ENCODE measurements at regions not wholly inside any gene's neighbourhood (a gene's known extent, or its start where the extent isn't known, plus 50 kb on each side); places are given as distances from the start of the nearest gene placed in this dataset.

DNA sequence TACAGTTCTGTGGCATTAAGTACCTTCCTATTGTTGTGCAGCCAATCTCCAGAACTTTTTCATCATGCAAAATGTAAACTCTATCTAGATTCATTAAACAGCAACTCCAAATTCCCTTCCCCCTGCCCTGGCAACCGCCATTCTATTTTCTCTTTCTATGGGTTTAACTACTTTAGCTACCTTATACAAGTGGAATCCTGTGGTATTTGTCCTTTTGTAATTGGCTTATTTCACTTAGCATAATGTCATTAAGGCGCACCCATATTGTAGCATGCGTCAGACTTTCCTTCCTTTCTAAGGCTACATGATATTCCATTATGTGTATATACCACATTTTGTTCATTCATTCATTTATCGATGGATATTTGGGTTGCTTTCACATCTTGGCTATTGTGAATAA, 142.4 kb downstream of the CAAP1 start:
- Histone ChIP-seq H3K27me3 (ENCODE audit: insufficient read depth, low read length, poor library complexity, severe bottlenecking) (no peaks in the 10 kb centered on the region), H3K4me3 (ENCODE audit: low read length, poor library complexity, severe bottlenecking) (no peak overlapping the region), H3K36me3 (ENCODE audit: insufficient read depth, low read length) (no peaks in the 10 kb centered on the region), H3K9me3 (ENCODE audit: insufficient read depth, low read depth, low read length) (no peaks in the 10 kb centered on the region), H4K20me1 (ENCODE audit: insufficient read depth, low read length, poor library complexity, severe bottlenecking) (no peaks in the 10 kb centered on the region), H3K4me1 (ENCODE audit: insufficient read depth, low read length, poor library complexity, severe bottlenecking) (no peaks in the 10 kb centered on the region), H3F3A (ENCODE audit: low read depth) (no peaks in the 10 kb centered on the region), H3K4me2 (ENCODE audit: low read depth, low read length, poor library complexity, severe bottlenecking) (no peak overlapping the region), H2AFZ (ENCODE audit: low read length) (no peak overlapping the region), H3K79me2 (ENCODE audit: insufficient read depth, low read length) (no peaks in the 10 kb centered on the region), H3K9ac (ENCODE audit: low read depth, low read length, poor library complexity, severe bottlenecking) (no peak overlapping the region), H3K9me2 (replicated peaks; ENCODE audit: low read depth, low read length) (no peaks in the 10 kb centered on the region)
- TF ChIP-seq EZH2phosphoT487 (IDR thresholded peaks at IDR 0.05; ENCODE audit: borderline replicate concordance) = no peak
- TF ChIP-seq, protein P1, sequence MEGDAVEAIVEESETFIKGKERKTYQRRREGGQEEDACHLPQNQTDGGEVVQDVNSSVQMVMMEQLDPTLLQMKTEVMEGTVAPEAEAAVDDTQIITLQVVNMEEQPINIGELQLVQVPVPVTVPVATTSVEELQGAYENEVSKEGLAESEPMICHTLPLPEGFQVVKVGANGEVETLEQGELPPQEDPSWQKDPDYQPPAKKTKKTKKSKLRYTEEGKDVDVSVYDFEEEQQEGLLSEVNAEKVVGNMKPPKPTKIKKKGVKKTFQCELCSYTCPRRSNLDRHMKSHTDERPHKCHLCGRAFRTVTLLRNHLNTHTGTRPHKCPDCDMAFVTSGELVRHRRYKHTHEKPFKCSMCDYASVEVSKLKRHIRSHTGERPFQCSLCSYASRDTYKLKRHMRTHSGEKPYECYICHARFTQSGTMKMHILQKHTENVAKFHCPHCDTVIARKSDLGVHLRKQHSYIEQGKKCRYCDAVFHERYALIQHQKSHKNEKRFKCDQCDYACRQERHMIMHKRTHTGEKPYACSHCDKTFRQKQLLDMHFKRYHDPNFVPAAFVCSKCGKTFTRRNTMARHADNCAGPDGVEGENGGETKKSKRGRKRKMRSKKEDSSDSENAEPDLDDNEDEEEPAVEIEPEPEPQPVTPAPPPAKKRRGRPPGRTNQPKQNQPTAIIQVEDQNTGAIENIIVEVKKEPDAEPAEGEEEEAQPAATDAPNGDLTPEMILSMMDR (conservative IDR thresholded peaks at IDR 0.05; ENCODE audit: low read length) = no peak

DNA sequence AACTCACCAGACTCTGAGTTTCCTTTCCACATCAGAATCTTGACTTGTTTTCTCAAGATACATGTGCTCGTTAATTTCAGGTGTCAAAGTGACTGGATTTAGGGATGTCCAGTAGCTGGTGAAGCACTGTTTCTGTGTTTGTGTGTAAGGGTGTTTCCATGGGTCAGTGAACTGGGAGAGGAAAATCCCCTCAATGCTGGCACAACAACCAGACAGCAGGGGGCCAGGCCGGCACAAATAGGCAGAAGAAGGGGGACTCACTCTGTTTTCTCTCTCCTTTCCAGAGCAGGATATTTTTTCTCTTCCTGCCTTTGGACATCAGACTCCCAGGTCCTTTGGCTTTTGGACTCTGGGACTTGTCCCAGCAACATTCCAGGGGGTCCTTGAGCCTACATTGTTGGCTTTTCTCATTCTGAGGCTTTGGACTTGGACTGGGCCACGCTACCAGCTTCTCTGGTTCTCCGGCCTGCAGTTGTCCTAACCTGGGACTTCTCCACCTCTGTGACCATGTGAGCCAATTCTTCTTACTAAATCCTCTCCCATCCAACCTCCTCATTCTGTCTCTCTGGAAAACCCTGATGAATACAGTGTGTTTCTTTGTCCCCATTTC, 144.0 kb downstream of the CAAP1 start:
- no peaks in the 10 kb centered on the region for H4K20me1 ChIP-seq (ENCODE audit: insufficient read depth, low read length, poor library complexity, severe bottlenecking)
- peaks cover 4% of the 10 kb centered on the region for H3K4me1 ChIP-seq (ENCODE audit: insufficient read depth, low read length, poor library complexity, severe bottlenecking)
- no peaks in the 10 kb centered on the region for H3K79me2 ChIP-seq (ENCODE audit: insufficient read depth, low read length)
- H3K9ac ChIP-seq (ENCODE audit: low read depth, low read length, poor library complexity, severe bottlenecking) = no peak overlapping the region
- H3K9me3 ChIP-seq (ENCODE audit: insufficient read depth, low read depth, low read length) = no peaks in the 10 kb centered on the region
- no peaks in the 10 kb centered on the region for H3K27me3 ChIP-seq (ENCODE audit: insufficient read depth, low read length, poor library complexity, severe bottlenecking)
- no peak overlapping the region for H3K4me2 ChIP-seq (ENCODE audit: low read depth, low read length, poor library complexity, severe bottlenecking)
- H3K36me3 ChIP-seq (ENCODE audit: insufficient read depth, low read length) = no peaks in the 10 kb centered on the region
- TF ChIP-seq, protein P1 (conservative IDR thresholded peaks at IDR 0.05; ENCODE audit: low read length) = no peak
- no peak for TF ChIP-seq EZH2phosphoT487 (IDR thresholded peaks at IDR 0.05; ENCODE audit: borderline replicate concordance)
- H3F3A ChIP-seq (ENCODE audit: low read depth) = no peaks in the 10 kb centered on the region
- H3K9me2 ChIP-seq (replicated peaks; ENCODE audit: low read depth, low read length) = no peaks in the 10 kb centered on the region
- H2AFZ ChIP-seq (ENCODE audit: low read length) = no peak overlapping the region
- no peak overlapping the region for H3K4me3 ChIP-seq (ENCODE audit: low read length, poor library complexity, severe bottlenecking)

DNA sequence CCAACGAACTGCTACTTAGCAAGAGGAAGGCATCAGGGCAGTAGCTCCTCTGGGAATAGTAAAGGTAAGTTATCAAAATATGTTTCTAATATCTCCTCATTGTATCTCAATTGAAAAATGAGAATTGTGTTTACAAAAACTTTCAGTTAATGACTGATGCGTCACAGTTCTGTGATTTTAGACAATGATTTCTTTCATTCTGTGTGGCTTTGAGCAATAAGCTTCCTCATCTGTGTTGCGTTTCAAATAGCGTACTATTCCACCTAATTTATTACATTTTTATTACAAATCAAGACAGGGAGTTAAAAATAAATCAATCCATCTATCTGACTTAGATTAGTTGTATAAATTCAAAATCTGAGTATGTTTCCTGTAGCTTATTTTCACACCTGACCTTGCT, 145.0 kb downstream of the CAAP1 start:
- TF ChIP-seq, protein P1 (conservative IDR thresholded peaks at IDR 0.05; ENCODE audit: low read length) = no peak
- no peak for TF ChIP-seq EZH2phosphoT487 (IDR thresholded peaks at IDR 0.05; ENCODE audit: borderline replicate concordance)
- H3K9ac ChIP-seq (ENCODE audit: low read depth, low read length, poor library complexity, severe bottlenecking) = no peak overlapping the region
- H2AFZ ChIP-seq (ENCODE audit: low read length) = no peak overlapping the region
- no peaks in the 10 kb centered on the region for H3K9me2 ChIP-seq (replicated peaks; ENCODE audit: low read depth, low read length)
- H3K27me3 ChIP-seq (ENCODE audit: insufficient read depth, low read length, poor library complexity, severe bottlenecking) = no peaks in the 10 kb centered on the region
- H3K79me2 ChIP-seq (ENCODE audit: insufficient read depth, low read length) = no peaks in the 10 kb centered on the region
- H3F3A ChIP-seq (ENCODE audit: low read depth) = no peaks in the 10 kb centered on the region
- no peaks in the 10 kb centered on the region for H4K20me1 ChIP-seq (ENCODE audit: insufficient read depth, low read length, poor library complexity, severe bottlenecking)
- peaks cover 4% of the 10 kb centered on the region for H3K4me1 ChIP-seq (ENCODE audit: insufficient read depth, low read length, poor library complexity, severe bottlenecking)
- H3K36me3 ChIP-seq (ENCODE audit: insufficient read depth, low read length) = no peaks in the 10 kb centered on the region
- H3K9me3 ChIP-seq (ENCODE audit: insufficient read depth, low read depth, low read length) = no peaks in the 10 kb centered on the region
- no peak overlapping the region for H3K4me2 ChIP-seq (ENCODE audit: low read depth, low read length, poor library complexity, severe bottlenecking)
- H3K4me3 ChIP-seq (ENCODE audit: low read length, poor library complexity, severe bottlenecking) = no peak overlapping the region
